Tibial artery (tissue), 4 donors: ENCODE measurements at regions not wholly inside any gene's neighbourhood (a gene's known extent, or its start where the extent isn't known, plus 50 kb on each side); places are given as distances from the start of the nearest gene placed in this dataset.

Experiments
- DNase-seq, 2 donors: peaks; one replicate each; pipeline ENCODE4 v3.0.0-alpha.2; 2019
- H3K27ac ChIP-seq, 2 donors: fragments of 200-600 bp; sonication (generic) in 1 of 2; 1 replicate in 1 of 2; 2 replicates in 1 of 2; pipeline ENCODE4 v1.5.1; 2018 to 2019; ENCODE audit warnings: mild to moderate bottlenecking in 1 of 2
- H3K27me3 ChIP-seq, 2 donors: fragments of 200-600 bp; sonication (generic) in 1 of 2; one replicate each; pipeline versions ENCODE4 v1.5.1 to v1.6.0; 2016 to 2019
- H3K36me3 ChIP-seq, 3 donors: fragments of 200-600 bp; sonication (generic) in 2 of 3; one replicate each; pipeline ENCODE4 v1.5.1; 2016 to 2019; ENCODE audit warnings: mild to moderate bottlenecking in 2 of 3
- H3K4me1 ChIP-seq, 4 donors: fragments of 200-600 bp; sonication (generic) in 2 of 4; 1 replicate in 3 of 4; 2 replicates in 1 of 4; pipeline ENCODE4 v1.5.1; 2016 to 2019
- H3K4me3 ChIP-seq, 2 donors: fragments of 200-600 bp; sonication (generic) in 1 of 2; 1 replicate in 1 of 2; 2 replicates in 1 of 2; pipeline ENCODE4 v1.5.1; 2018 to 2019; ENCODE audit warnings: mild to moderate bottlenecking in 2 of 2
- H3K9me3 ChIP-seq, 3 donors: fragments of 200-600 bp; sonication (generic) in 1 of 3; one replicate each; pipeline ENCODE4 v1.5.1; 2016 to 2019
- CTCF ChIP-seq, 2 experiments: fragments of 200-600 bp in 1 of 2; fragments of 450-650 bp in 1 of 2; IDR thresholded peaks; one replicate each; pipeline ENCODE4 v1.5.1; 2017 to 2019; ENCODE audit warnings: antibody characterized with exemption in 2 of 2, mild to moderate bottlenecking in 1 of 2, moderate library complexity in 1 of 2
- intact Hi-C: fragments of 100-400 bp; cut with DNase I; formaldehyde crosslinking; loops from one replicate; pipeline ENCODE4 v1.15.0; 2023; ENCODE audit warnings: low total_unique reads

GRCh38 chr3:110666495-110666894 is 405.1 kb upstream of the NECTIN3 start:
- Histone ChIP-seq H3K36me3 (no peaks in the 10 kb centered on the region), H3K4me1 (peaks cover 0 to 17% (median 2%) of the 10 kb centered on the region in 4 donors), H3K9me3 (peaks cover 0 to 8% (median 8%) of the 10 kb centered on the region in 3 donors), H3K27me3 (no peaks in the 10 kb centered on the region), H3K27ac (no peak overlapping the region), H3K4me3 (no peak overlapping the region)
- TF ChIP-seq CTCF (IDR thresholded peaks at IDR 0.05): no peak
- intact Hi-C loops: no loop called here
- DNase-seq: no peak

GRCh38 chr3:110667216-110667615 is 404.4 kb upstream of the NECTIN3 start:
- no peak for DNase-seq
- H3K27me3 ChIP-seq: no peaks in the 10 kb centered on the region
- no peak overlapping the region for H3K27ac ChIP-seq
- intact Hi-C loops: no loop called here
- no peak for TF ChIP-seq CTCF (IDR thresholded peaks at IDR 0.05)
- no peak overlapping the region for H3K4me3 ChIP-seq
- H3K4me1 ChIP-seq: peaks cover 0 to 17% (median 2%) of the 10 kb centered on the region in 4 donors
- peaks cover 0 to 8% (median 8%) of the 10 kb centered on the region in 3 donors for H3K9me3 ChIP-seq
- no peaks in the 10 kb centered on the region for H3K36me3 ChIP-seq

- no peak for DNase-seq
- no peak for TF ChIP-seq CTCF (IDR thresholded peaks at IDR 0.05)
- intact Hi-C loops: no loop called here
- H3K36me3 ChIP-seq: no peaks in the 10 kb centered on the region
- H3K27me3 ChIP-seq: no peaks in the 10 kb centered on the region
- H3K9me3 ChIP-seq: peaks cover 0 to 8% (median 8%) of the 10 kb centered on the region in 3 donors
- no peaks in the 10 kb centered on the region for H3K4me1 ChIP-seq
- H3K27ac ChIP-seq: no peak overlapping the region
- no peak overlapping the region for H3K4me3 ChIP-seq
Measured at GRCh38 chr3:110670407-110670806, 401.2 kb upstream of the NECTIN3 start.

GRCh38 chr3:110677506-110677905 is 394.1 kb upstream of the NECTIN3 start:
- no peak overlapping the region for H3K27ac ChIP-seq
- no peak overlapping the region for H3K4me3 ChIP-seq
- no peaks in the 10 kb centered on the region for H3K36me3 ChIP-seq
- no peak for DNase-seq
- no peaks in the 10 kb centered on the region for H3K4me1 ChIP-seq
- no peaks in the 10 kb centered on the region for H3K27me3 ChIP-seq
- TF ChIP-seq CTCF (IDR thresholded peaks at IDR 0.05): no peak
- no peaks in the 10 kb centered on the region for H3K9me3 ChIP-seq
- intact Hi-C loops: no loop called here

- Histone ChIP-seq H3K27ac (no peak overlapping the region), H3K4me1 (no peaks in the 10 kb centered on the region), H3K9me3 (no peaks in the 10 kb centered on the region), H3K36me3 (no peaks in the 10 kb centered on the region), H3K27me3 (no peaks in the 10 kb centered on the region), H3K4me3 (no peak overlapping the region)
- TF ChIP-seq CTCF (IDR thresholded peaks at IDR 0.05): no peak
- DNase-seq: no peak
- intact Hi-C loops: no loop called here
Measured at GRCh38 chr3:110679285-110679684, 392.3 kb upstream of the NECTIN3 start.

- Histone ChIP-seq H3K4me3 (no peak overlapping the region), H3K27ac (no peak overlapping the region), H3K27me3 (no peaks in the 10 kb centered on the region), H3K9me3 (no peaks in the 10 kb centered on the region), H3K36me3 (no peaks in the 10 kb centered on the region), H3K4me1 (no peaks in the 10 kb centered on the region)
- TF ChIP-seq CTCF (IDR thresholded peaks at IDR 0.05): no peak
- intact Hi-C loops: no loop called here
- DNase-seq: no peak
Measured at GRCh38 chr3:110680450-110680849, 391.2 kb upstream of the NECTIN3 start.
